KOPT-K1 (cell line): ENCODE measurements at regions not wholly inside any gene's neighbourhood (a gene's known extent, or its start where the extent isn't known, plus 50 kb on each side); places are given as distances from the start of the nearest gene placed in this dataset.
"Not testable (repeated sequence)": the region's sequence is repeated elsewhere in the genome, so short reads cannot be mapped to it uniquely, and the experiment has no call there.

ENCODE experiments used
- H3K27ac ChIP-seq: fragments of 200-600 bp; sonication (generic); 2 replicates; pipeline ENCODE4 v1.5.1; 2016; ENCODE audit warnings: antibody characterized with exemption, mild to moderate bottlenecking, low read depth, low read length; ENCODE audit not compliant: poor library complexity, severe bottlenecking
- H3K36me3 ChIP-seq: fragments of 200-600 bp; sonication (generic); 2 replicates; pipeline ENCODE4 v1.5.1; 2017; ENCODE audit warnings: antibody characterized with exemption, mild to moderate bottlenecking, low read length, moderate library complexity; ENCODE audit not compliant: insufficient read depth
- H3K9me3 ChIP-seq: fragments of 200-600 bp; sonication (generic); 2 replicates; pipeline ENCODE4 v1.5.1; 2017; ENCODE audit warnings: antibody characterized with exemption, low read length, mild to moderate bottlenecking; ENCODE audit not compliant: insufficient read depth, poor library complexity, severe bottlenecking

- Histone ChIP-seq H3K36me3 (no peaks in the 10 kb centered on the region), H3K27ac (no peak overlapping the region), H3K9me3 (no peaks in the 10 kb centered on the region)
Measured at GRCh38 chr4:141826260-141826659, 189.9 kb downstream of the IL15 start.

GRCh38 chr4:141833209-141833608, 196.8 kb downstream of the IL15 start:
- H3K27ac ChIP-seq, result no peak overlapping the region
- H3K36me3 ChIP-seq, result no peaks in the 10 kb centered on the region
- no peaks in the 10 kb centered on the region for H3K9me3 ChIP-seq

- H3K9me3 ChIP-seq, result no peaks in the 10 kb centered on the region
- no peak overlapping the region for H3K27ac ChIP-seq
- no peaks in the 10 kb centered on the region for H3K36me3 ChIP-seq
Measured at GRCh38 chr4:141840299-141840986, 204.1 kb downstream of the IL15 start.

GRCh38 chr4:141843136-141843535, 206.8 kb downstream of the IL15 start:
- no peaks in the 10 kb centered on the region for H3K9me3 ChIP-seq
- H3K27ac ChIP-seq, result no peak overlapping the region
- no peaks in the 10 kb centered on the region for H3K36me3 ChIP-seq

- H3K9me3 ChIP-seq, result no peaks in the 10 kb centered on the region
- no peaks in the 10 kb centered on the region for H3K36me3 ChIP-seq
- no peak overlapping the region for H3K27ac ChIP-seq
Measured at GRCh38 chr4:141845901-141846300, 209.5 kb downstream of the IL15 start.

- no peaks in the 10 kb centered on the region for H3K36me3 ChIP-seq
- H3K9me3 ChIP-seq, result no peaks in the 10 kb centered on the region
- no peak overlapping the region for H3K27ac ChIP-seq
Measured at GRCh38 chr4:141849367-141849766, 213.0 kb downstream of the IL15 start.

- Histone ChIP-seq H3K9me3 (no peaks in the 10 kb centered on the region), H3K27ac (no peak overlapping the region), H3K36me3 (no peaks in the 10 kb centered on the region)
Measured at GRCh38 chr4:141849778-141850177, 213.4 kb downstream of the IL15 start.

- Histone ChIP-seq H3K36me3 (no peaks in the 10 kb centered on the region), H3K9me3 (peaks cover 13% of the 10 kb centered on the region), H3K27ac (no peak overlapping the region)
Measured at GRCh38 chr4:141851246-141851891, 215.0 kb downstream of the IL15 start.

GRCh38 chr4:141853091-141853764, 216.8 kb downstream of the IL15 start:
- peaks cover 13% of the 10 kb centered on the region for H3K9me3 ChIP-seq
- H3K27ac ChIP-seq, result no peak overlapping the region
- no peaks in the 10 kb centered on the region for H3K36me3 ChIP-seq

GRCh38 chr4:141858437-141858836, 222.1 kb downstream of the IL15 start:
- H3K36me3 ChIP-seq, result no peaks in the 10 kb centered on the region
- no peak overlapping the region for H3K27ac ChIP-seq

GRCh38 chr4:141860974-141861373, 224.6 kb downstream of the IL15 start:
- Histone ChIP-seq H3K27ac (no peak overlapping the region), H3K9me3 (peaks cover 3% of the 10 kb centered on the region), H3K36me3 (no peaks in the 10 kb centered on the region)

More at GRCh38 chr4:141858437-141858836, 222.1 kb downstream of the IL15 start:
- peaks cover 13% of the 10 kb centered on the region for H3K9me3 ChIP-seq

GRCh38 chr4:141870152-141870551, 233.8 kb downstream of the IL15 start:
- H3K36me3 ChIP-seq, result no peaks in the 10 kb centered on the region
- H3K27ac ChIP-seq, result no peak overlapping the region
- peaks cover 25% of the 10 kb centered on the region for H3K9me3 ChIP-seq

GRCh38 chr4:141871086-141871770, 234.8 kb downstream of the IL15 start:
- Histone ChIP-seq H3K36me3 (no peaks in the 10 kb centered on the region), H3K9me3 (peaks cover 33% of the 10 kb centered on the region), H3K27ac (no peak overlapping the region)

GRCh38 chr4:141882650-141883049, 246.3 kb downstream of the IL15 start:
- H3K27ac ChIP-seq, H3K9me3 ChIP-seq, H3K36me3 ChIP-seq: not testable (repeated sequence)

GRCh38 chr4:141884070-141884469, 247.7 kb downstream of the IL15 start:
- Histone ChIP-seq H3K27ac (no peak overlapping the region), H3K9me3 (no peaks in the 10 kb centered on the region), H3K36me3 (no peaks in the 10 kb centered on the region)
